DND-41 (cell line): ENCODE measurements at regions not wholly inside any gene's neighbourhood (a gene's known extent, or its start where the extent isn't known, plus 50 kb on each side); places are given as distances from the start of the nearest gene placed in this dataset.

Experiments used
- CTCF ChIP-seq: IDR thresholded peaks from 2 replicates; pipeline ENCODE4 v1.5.1; 2012; ENCODE audit warnings: borderline replicate concordance, low read length, moderate library complexity, mild to moderate bottlenecking; ENCODE audit not compliant: poor library complexity, severe bottlenecking; ENCODE audit errors: extremely low read depth
- EZH2 ChIP-seq: IDR thresholded peaks from 3 replicates; pipeline ENCODE4 v1.6.1; 2012; ENCODE audit warnings: borderline replicate concordance, low read depth, mild to moderate bottlenecking, moderate library complexity, low read length, inconsistent platforms; ENCODE audit not compliant: severe bottlenecking

DNA sequence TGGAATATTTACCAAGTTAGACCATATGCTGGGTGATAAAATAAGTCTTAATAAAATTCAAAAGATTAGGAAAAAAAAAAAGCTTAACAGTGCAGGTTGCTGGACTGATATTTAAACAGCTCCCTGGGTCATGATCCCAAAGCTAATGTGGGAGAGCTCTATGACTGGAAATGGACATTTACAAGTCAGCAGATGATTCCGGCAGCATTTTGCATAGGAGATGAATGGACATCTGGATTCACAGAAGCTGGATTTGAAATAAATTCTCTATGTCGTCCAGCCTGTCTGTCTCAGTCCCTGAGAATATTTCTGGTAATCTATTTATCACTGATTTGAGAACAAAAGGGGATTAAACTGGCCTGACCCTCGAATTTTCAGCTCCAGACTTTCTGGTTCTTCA, 52.3 kb upstream of the KLHL25 start:
- TF ChIP-seq EZH2 = no peak
- TF ChIP-seq CTCF = no peak
